Astrocyte (in vitro differentiated cells and primary cell): ENCODE measurements at regions not wholly inside any gene's neighbourhood (a gene's known extent, or its start where the extent isn't known, plus 50 kb on each side); places are given as distances from the start of the nearest gene placed in this dataset.

ENCODE experiments used
- DNase-seq: peaks from one replicate; pipeline ENCODE4 v3.0.0-alpha.2; 2010; ENCODE audit warnings: low read depth
- FAIRE-seq: peaks from 2 replicates; lab custom pipeline; 2011; peaks lifted over from hg19 to GRCh38; lab: Jason Lieb, UNC
- H2AFZ ChIP-seq: 2 replicates; pipeline ENCODE4 v1.6.0; 2012; ENCODE audit warnings: low read depth, low read length, inconsistent platforms
- H3K27ac ChIP-seq: 2 replicates; pipeline ENCODE4 v1.5.1; 2011; ENCODE audit warnings: low read depth, low read length, inconsistent platforms
- H3K27me3 ChIP-seq: 2 replicates; pipeline ENCODE4 v1.6.0; 2011; ENCODE audit warnings: low read length, inconsistent platforms; ENCODE audit not compliant: insufficient read depth
- H3K36me3 ChIP-seq: 2 replicates; pipeline ENCODE4 v1.5.1; 2011; ENCODE audit warnings: low read length, inconsistent platforms; ENCODE audit not compliant: insufficient read depth
- H3K4me1 ChIP-seq: 2 replicates; pipeline ENCODE4 v1.5.1; 2011; ENCODE audit warnings: low read length, inconsistent platforms; ENCODE audit not compliant: insufficient read depth
- H3K4me2 ChIP-seq: 2 replicates; pipeline ENCODE4 v1.6.0; 2012; ENCODE audit warnings: low read length, inconsistent platforms
- H3K4me3 ChIP-seq: 2 replicates; pipeline ENCODE4 v1.5.1; 2011; ENCODE audit warnings: low read depth, mild to moderate bottlenecking, low read length, inconsistent platforms; ENCODE audit not compliant: insufficient read depth
- H3K79me2 ChIP-seq: 2 replicates; pipeline ENCODE4 v1.6.0; 2012; ENCODE audit warnings: mild to moderate bottlenecking, low read length, inconsistent platforms; ENCODE audit not compliant: insufficient read depth
- H3K9ac ChIP-seq: 2 replicates; pipeline ENCODE4 v1.6.0; 2012; ENCODE audit warnings: mild to moderate bottlenecking, low read length, inconsistent platforms
- H3K9me3 ChIP-seq: 2 replicates; pipeline ENCODE4 v1.5.1; 2012; ENCODE audit warnings: low read depth, mild to moderate bottlenecking, low read length, inconsistent platforms; ENCODE audit not compliant: insufficient read depth
- H4K20me1 ChIP-seq: 2 replicates; pipeline ENCODE4 v1.6.0; 2012; ENCODE audit warnings: low read length, inconsistent platforms; ENCODE audit not compliant: insufficient read depth
- H3K27ac Mint-ChIP-seq: one replicate; pipeline ENCODE4 v1.8.0; 2021; ENCODE audit warnings: mild to moderate bottlenecking, mixed read lengths; ENCODE audit not compliant: unreplicated experiment
- H3K27me3 Mint-ChIP-seq: one replicate; pipeline ENCODE4 v1.8.0; 2021; ENCODE audit warnings: low read depth, mixed read lengths; ENCODE audit not compliant: unreplicated experiment
- H3K36me3 Mint-ChIP-seq: one replicate; pipeline ENCODE4 v1.8.0; 2021; ENCODE audit warnings: low read depth, mixed read lengths; ENCODE audit not compliant: unreplicated experiment
- H3K4me1 Mint-ChIP-seq: one replicate; pipeline ENCODE4 v1.8.0; 2021; ENCODE audit warnings: low read depth, mixed read lengths; ENCODE audit not compliant: unreplicated experiment
- H3K4me3 Mint-ChIP-seq: one replicate; pipeline ENCODE4 v1.8.0; 2021; ENCODE audit warnings: mild to moderate bottlenecking, moderate library complexity, mixed read lengths; ENCODE audit not compliant: unreplicated experiment
- H3K9me3 Mint-ChIP-seq: one replicate; pipeline ENCODE4 v1.8.0; 2021; ENCODE audit warnings: mild to moderate bottlenecking, mixed read lengths; ENCODE audit not compliant: unreplicated experiment
- CTCF ChIP-seq: IDR thresholded peaks from 2 replicates; pipeline ENCODE4 v1.5.1; 2011; ENCODE audit warnings: low read depth, mild to moderate bottlenecking, inconsistent platforms, low read length, moderate library complexity; ENCODE audit not compliant: insufficient read depth
- EZH2 ChIP-seq: IDR thresholded peaks from 2 replicates; pipeline ENCODE4 v1.6.1; 2012; ENCODE audit warnings: mild to moderate bottlenecking, low read length, inconsistent platforms; ENCODE audit not compliant: insufficient read depth

- H3K27me3 ChIP-seq, result no peaks in the 10 kb centered on the region
- no peak overlapping the region for H3K4me3 Mint-ChIP-seq
- H2AFZ ChIP-seq, result no peak overlapping the region
- H3K36me3 ChIP-seq, result no peaks in the 10 kb centered on the region
- peak overlapping the region; percentile 100 for H3K27ac ChIP-seq
- FAIRE-seq, result no peak
- H4K20me1 ChIP-seq, result no peaks in the 10 kb centered on the region
- H3K27ac Mint-ChIP-seq, result no peak overlapping the region
- no peak for TF ChIP-seq EZH2
- H3K27me3 Mint-ChIP-seq, result no peaks in the 10 kb centered on the region
- H3K4me1 Mint-ChIP-seq, result peaks cover 46% of the 10 kb centered on the region
- H3K9me3 ChIP-seq, result no peaks in the 10 kb centered on the region
- no peak overlapping the region for H3K4me2 ChIP-seq
- H3K9me3 Mint-ChIP-seq, result no peaks in the 10 kb centered on the region
- H3K9ac ChIP-seq, result no peak overlapping the region
- no peak overlapping the region for H3K4me3 ChIP-seq
- peaks cover 30% of the 10 kb centered on the region for H3K4me1 ChIP-seq
- H3K36me3 Mint-ChIP-seq, result peaks cover 3% of the 10 kb centered on the region
- DNase-seq, result no peak
- H3K79me2 ChIP-seq, result no peaks in the 10 kb centered on the region
These were observed 237.6 kb upstream of the ZNF217 start for GRCh38 chr20:53831228-53831627.

- H3K4me1 Mint-ChIP-seq, result peaks cover 46% of the 10 kb centered on the region
- Histone ChIP-seq H3K4me3 (peak overlapping the region; percentile 53), H3K9me3 (no peaks in the 10 kb centered on the region), H3K36me3 (no peaks in the 10 kb centered on the region), H4K20me1 (no peaks in the 10 kb centered on the region), H3K4me1 (peaks cover 30% of the 10 kb centered on the region), H3K27ac (peak overlapping the region; percentile 100), H2AFZ (no peak overlapping the region), H3K79me2 (no peaks in the 10 kb centered on the region), H3K27me3 (no peaks in the 10 kb centered on the region), H3K9ac (peak overlapping the region; percentile 100), H3K4me2 (peak overlapping the region; percentile 95)
- peaks cover 3% of the 10 kb centered on the region for H3K36me3 Mint-ChIP-seq
- TF ChIP-seq EZH2 (no peak), CTCF (no peak)
- H3K27me3 Mint-ChIP-seq, result no peaks in the 10 kb centered on the region
- H3K4me3 Mint-ChIP-seq, result peak overlapping the region; percentile 37
- H3K9me3 Mint-ChIP-seq, result no peaks in the 10 kb centered on the region
- FAIRE-seq (no peak), DNase-seq (peak; percentile 64)
- peak overlapping the region; percentile 100 for H3K27ac Mint-ChIP-seq
These were observed 236.3 kb upstream of the ZNF217 start for GRCh38 chr20:53829724-53830521.

GRCh38 chr20:53829255-53829723, 235.7 kb upstream of the ZNF217 start:
- peak overlapping the region; percentile 95 for H3K4me2 ChIP-seq
- no peaks in the 10 kb centered on the region for H4K20me1 ChIP-seq
- no peaks in the 10 kb centered on the region for H3K9me3 Mint-ChIP-seq
- H3K36me3 ChIP-seq, result no peaks in the 10 kb centered on the region
- FAIRE-seq, result peak; percentile 41
- H2AFZ ChIP-seq, result no peak overlapping the region
- no peaks in the 10 kb centered on the region for H3K27me3 ChIP-seq
- peak overlapping the region; percentile 100 for H3K9ac ChIP-seq
- no peaks in the 10 kb centered on the region for H3K79me2 ChIP-seq
- H3K27me3 Mint-ChIP-seq, result no peaks in the 10 kb centered on the region
- peak; percentile 96 for DNase-seq
- peak overlapping the region; percentile 53 for H3K4me3 ChIP-seq
- peaks cover 29% of the 10 kb centered on the region for H3K4me1 ChIP-seq
- peaks cover 44% of the 10 kb centered on the region for H3K4me1 Mint-ChIP-seq
- H3K9me3 ChIP-seq, result no peaks in the 10 kb centered on the region
- peaks cover 3% of the 10 kb centered on the region for H3K36me3 Mint-ChIP-seq
- H3K27ac Mint-ChIP-seq, result peak overlapping the region; percentile 100
- TF ChIP-seq EZH2, result no peak
- no peak for TF ChIP-seq CTCF
- peak overlapping the region; percentile 78 for H3K4me3 Mint-ChIP-seq
- H3K27ac ChIP-seq, result peak overlapping the region; percentile 100
